Ovary (tissue), 7 donors: ENCODE measurements at regions not wholly inside any gene's neighbourhood (a gene's known extent, or its start where the extent isn't known, plus 50 kb on each side); places are given as distances from the start of the nearest gene placed in this dataset.

ENCODE experiments used
- DNase-seq, 5 donors: peaks; one replicate each; pipeline ENCODE4 v3.0.0-alpha.2; 2019 to 2020
- H3K27ac ChIP-seq, 2 donors: fragments of 200-600 bp; one replicate each; pipeline versions ENCODE4 v1.5.1 to v1.8.0; 2019 to 2022
- H3K27me3 ChIP-seq: fragments of 200-600 bp; one replicate; pipeline ENCODE4 v1.8.0; 2022
- H3K36me3 ChIP-seq: fragments of 200-600 bp; sonication (generic); one replicate; pipeline ENCODE4 v1.5.1; 2019
- H3K4me1 ChIP-seq: one replicate; pipeline ENCODE4 v1.8.1; 2013; ENCODE audit warnings: mild to moderate bottlenecking, moderate library complexity; ENCODE audit not compliant: insufficient read depth
- H3K4me3 ChIP-seq: fragments of 200-600 bp; sonication (generic); one replicate; pipeline ENCODE4 v1.5.1; 2017
- H3K9me3 ChIP-seq, 2 donors: fragments of 200-600 bp in 1 of 2; sonication (generic) in 1 of 2; one replicate each; pipeline versions ENCODE4 v1.5.1 to v1.8.1; 2013 to 2019; ENCODE audit warnings: mild to moderate bottlenecking in 1 of 2, moderate library complexity in 1 of 2
- CTCF ChIP-seq, 3 donors: fragments of 450-650 bp in 2 of 3; fragments of 200-600 bp in 1 of 3; IDR thresholded peaks; one replicate each; pipeline versions ENCODE4 v1.5.1 to v1.8.0; 2016 to 2022; ENCODE audit warnings: antibody characterized with exemption in 3 of 3, mild to moderate bottlenecking in 1 of 3
- EP300 ChIP-seq: sonication (generic); formaldehyde crosslinking; IDR thresholded peaks from one replicate; pipeline ENCODE4 v1.6.1; 2017; ENCODE audit warnings: antibody characterized with exemption
- POLR2A ChIP-seq: fragments of 450-650 bp; IDR thresholded peaks from one replicate; pipeline ENCODE4 v1.6.1; 2017; ENCODE audit warnings: antibody characterized with exemption, mild to moderate bottlenecking, moderate library complexity
- WGBS, 3 donors: extraction: QIAGEN DNeasy Blood & Tissue Kit in 1 of 3; methylation state at CpG; one replicate each; pipeline versions ENCODE4 v1.1.5 to v1.1.7; 2013 to 2017; 5-methylcytosine and 5-hydroxymethylcytosine counted together
- intact Hi-C, 4 donors: fragments of 100-400 bp; cut with DNase I; formaldehyde crosslinking; loops; one replicate each; pipeline versions ENCODE4 v1.11.0 to v1.15.1; 2022 to 2023
- donor health status: DM: no; HTN: no; CAD: no; lungs with moderate emphysema.
- donor health status: DM: no; HTN: no; CAD: no.
- donor health status: Bipolar disorder and iron deficiency.
- donor health status: DM: no; HTN: no; CAD: no.
- donor health status: DM: yes; HTN: yes; CAD: no.

- Histone ChIP-seq H3K36me3 (no peaks in the 10 kb centered on the region), H3K27me3 (no peaks in the 10 kb centered on the region), H3K27ac (no peak overlapping the region), H3K9me3 (no peaks in the 10 kb centered on the region), H3K4me3 (no peak overlapping the region), H3K4me1 (no peaks in the 10 kb centered on the region)
- DNase-seq: no peak
- intact Hi-C loops: no loop called here
- 16 to 20% (median 19%) methylated on average over 3 of the region's 3 CpGs for WGBS, 3 donors
- TF ChIP-seq EP300: no peak
- TF ChIP-seq POLR2A: no peak
- TF ChIP-seq CTCF (IDR thresholded peaks at IDR 0.05): no peak
These were observed 288.2 kb upstream of the EEF2KMT start for GRCh38 chr16:5385811-5386210.

GRCh38 chr16:5385115-5385514 is 287.5 kb upstream of the EEF2KMT start:
- Histone ChIP-seq H3K4me3 (no peak overlapping the region), H3K4me1 (no peaks in the 10 kb centered on the region), H3K36me3 (no peaks in the 10 kb centered on the region), H3K27me3 (no peaks in the 10 kb centered on the region), H3K27ac (no peak overlapping the region), H3K9me3 (no peaks in the 10 kb centered on the region)
- intact Hi-C loops: no loop called here
- WGBS, 3 donors: 75 to 87% (median 81%) methylated on average over 2 of the region's 2 CpGs
- DNase-seq: no peak
- TF ChIP-seq EP300 (no peak), POLR2A (no peak), CTCF (IDR thresholded peaks at IDR 0.05) (no peak)

GRCh38 chr16:5383737-5384136 is 286.1 kb upstream of the EEF2KMT start:
- no peak for DNase-seq
- H3K4me3 ChIP-seq: no peak overlapping the region
- no peak overlapping the region for H3K27ac ChIP-seq
- H3K4me1 ChIP-seq: no peaks in the 10 kb centered on the region
- TF ChIP-seq CTCF (IDR thresholded peaks at IDR 0.05): no peak
- TF ChIP-seq EP300: no peak
- TF ChIP-seq POLR2A: no peak
- no peaks in the 10 kb centered on the region for H3K36me3 ChIP-seq
- intact Hi-C loops: no loop called here
- 65 to 69% (median 69%) methylated on average over 2 of the region's 2 CpGs for WGBS, 3 donors
- no peaks in the 10 kb centered on the region for H3K27me3 ChIP-seq
- H3K9me3 ChIP-seq: no peaks in the 10 kb centered on the region

DNA sequence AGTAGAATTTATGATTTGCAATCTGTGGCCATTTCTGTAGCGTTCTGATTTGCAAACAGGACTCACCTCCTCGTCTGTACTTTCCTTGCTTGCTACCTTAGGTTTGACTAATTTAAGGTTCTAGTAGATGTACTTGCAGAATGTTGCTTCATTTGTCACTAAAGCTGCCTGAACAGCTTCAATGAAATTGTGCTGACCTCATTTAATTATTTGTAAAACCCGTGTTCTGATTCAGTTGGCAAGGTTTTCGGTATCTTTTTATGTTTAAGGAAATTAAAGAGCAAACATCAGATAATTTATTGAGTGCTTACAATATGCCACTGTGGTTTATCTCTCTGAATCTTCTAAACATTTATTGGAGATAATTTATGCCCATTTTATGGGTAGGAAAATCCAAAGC is 284.9 kb upstream of the EEF2KMT start:
- no peak overlapping the region for H3K4me3 ChIP-seq
- TF ChIP-seq POLR2A (no peak), CTCF (IDR thresholded peaks at IDR 0.05) (no peak), EP300 (no peak)
- no peak for DNase-seq
- 73 to 78% (median 76%) methylated on average over 4 of the region's 4 CpGs for WGBS, 3 donors
- H3K4me1 ChIP-seq: no peaks in the 10 kb centered on the region
- no peaks in the 10 kb centered on the region for H3K36me3 ChIP-seq
- no peak overlapping the region for H3K27ac ChIP-seq
- no peaks in the 10 kb centered on the region for H3K27me3 ChIP-seq
- no peaks in the 10 kb centered on the region for H3K9me3 ChIP-seq
- intact Hi-C loops: no loop called here

DNA sequence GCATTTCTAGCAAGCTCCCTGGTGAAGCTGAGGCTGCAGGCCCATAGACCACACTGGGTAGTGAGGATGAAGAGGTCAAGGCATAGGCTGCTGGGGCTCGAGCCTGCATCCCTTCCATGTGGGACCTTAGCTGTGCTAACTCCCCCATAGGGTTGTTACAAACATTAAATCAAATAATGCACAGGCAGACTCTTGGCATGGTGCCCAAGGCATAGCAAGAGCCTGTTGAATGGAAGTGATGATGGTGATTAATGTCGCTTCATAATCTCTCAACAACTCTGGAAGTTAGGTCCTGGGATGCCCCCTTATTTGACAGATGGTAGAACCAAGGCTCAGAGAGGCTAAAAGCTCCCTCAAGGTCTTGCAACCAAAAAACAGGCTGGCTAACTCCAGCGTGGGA is 283.9 kb upstream of the EEF2KMT start:
- H3K36me3 ChIP-seq: no peaks in the 10 kb centered on the region
- H3K4me3 ChIP-seq: no peak overlapping the region
- no peak for DNase-seq
- TF ChIP-seq EP300 (no peak), CTCF (IDR thresholded peaks at IDR 0.05) (no peak), POLR2A (no peak)
- WGBS, 3 donors: 17 to 38% (median 26%) methylated on average over 3 of the region's 3 CpGs
- no peaks in the 10 kb centered on the region for H3K9me3 ChIP-seq
- H3K27me3 ChIP-seq: no peaks in the 10 kb centered on the region
- no peak overlapping the region for H3K27ac ChIP-seq
- intact Hi-C loops: no loop called here
- no peaks in the 10 kb centered on the region for H3K4me1 ChIP-seq
